ENCODE measurements at regions not wholly inside any gene's neighbourhood (a gene's known extent, or its start where the extent isn't known, plus 50 kb on each side); places are given as distances from the start of the nearest gene placed in this dataset.

GRCh38 chr5:63563008-63563917 lies 399.0 kb downstream of the HTR1A start:
- POLR2A ChIA-PET, result no interaction called here
- ATAC-seq (no peak), FAIRE-seq (no peak), DNase-seq (ENCODE audit: extremely low read depth in 1 of 4, low spot score in 3 of 4) (no peak)
- WGBS (ENCODE audit: insufficient coverage, low coverage, missing lambda C conversion rate), result 2% methylated on average over 20 of the region's 20 CpGs
- no peak overlapping the region for H3K4me3 ChIP-seq
- H3K9me3 ChIP-seq (replicated peaks; ENCODE audit: control insufficient read depth, insufficient read depth, low read depth, low read length), result no peaks in the 10 kb centered on the region
- H3K36me3 ChIP-seq (ENCODE audit: control insufficient read depth, insufficient read depth, low read length), result no peaks in the 10 kb centered on the region
- H2AFZ ChIP-seq (ENCODE audit: low read depth, low read length), result no peak overlapping the region
- in situ Hi-C loops (cut with MboI), result no loop called here
- no peak overlapping the region for H3K27ac ChIP-seq (ENCODE audit: extremely low read depth, low read depth, low read length)
- H3K4me2 ChIP-seq (ENCODE audit: insufficient read depth, low read length), result no peak overlapping the region
- no TSS peak for BruUV-seq (replicated peaks)
- H3K27me3 ChIP-seq (ENCODE audit: control insufficient read depth in 2 of 2, insufficient read depth in 2 of 2, low read length in 2 of 2), result no peaks in the 10 kb centered on the region
- no peak overlapping the region for H3K9ac ChIP-seq (ENCODE audit: insufficient read depth in 1 of 2, low read depth in 2 of 2, low read length in 2 of 2)
- no peaks in the 10 kb centered on the region for H4K20me1 ChIP-seq (replicated peaks; ENCODE audit: control insufficient read depth, insufficient read depth, low read length)
- H3K79me2 ChIP-seq (ENCODE audit: control insufficient read depth, insufficient read depth, low read length), result no peaks in the 10 kb centered on the region
- no peaks in the 10 kb centered on the region for H3K9me1 ChIP-seq (ENCODE audit: control insufficient read depth, insufficient read depth, low read length)
- no peaks in the 10 kb centered on the region for H3K4me1 ChIP-seq (replicated peaks in 1 of 2; ENCODE audit: control insufficient read depth in 2 of 2, insufficient read depth in 2 of 2, low read length in 2 of 2)
- TF ChIP-seq SMARCC2 (IDR thresholded peaks at IDR 0.05; ENCODE audit: low read depth) (no peak), VEZF1 (CRISPR knock-in tag; IDR thresholded peaks at IDR 0.05) (no peak), ZNF224 (CRISPR knock-in tag; IDR thresholded peaks at IDR 0.05) (no peak), FOXA3 (CRISPR knock-in tag; conservative IDR thresholded peaks at IDR 0.05 in 1 of 2, IDR thresholded peaks at IDR 0.05 in 1 of 2) (no peak), NEUROD1 (IDR thresholded peaks at IDR 0.05; ENCODE audit: borderline replicate concordance, low read depth, low read length, partially characterized antibody) (no peak), SMAD3 (CRISPR knock-in tag; conservative IDR thresholded peaks at IDR 0.05) (no peak), NR3C1 (CRISPR knock-in tag; IDR thresholded peaks at IDR 0.05) (no peak), PML (IDR thresholded peaks at IDR 0.05; ENCODE audit: low read length) (no peak), ETS2 (tag; IDR thresholded peaks at IDR 0.05; ENCODE audit: borderline replicate concordance, poor library complexity, severe bottlenecking) (no peak), ZNF609 (CRISPR knock-in tag; IDR thresholded peaks at IDR 0.05; ENCODE audit: borderline replicate concordance) (no peak)
- intact Hi-C loops (cut with micrococcal nuclease), result no loop called here
- CTCF ChIA-PET (ENCODE audit: low intra/inter-chr PET ratio), result interaction anchor here (0.6 kb wide), 1 partner anchor 301 kb away, joined by 3 read pairs; no protein-coding TSS in a partner anchor

All from K562 (cell line).